Anterior cingulate cortex (tissue), 58 donors: ENCODE measurements at regions not wholly inside any gene's neighbourhood (a gene's known extent, or its start where the extent isn't known, plus 50 kb on each side); places are given as distances from the start of the nearest gene placed in this dataset.
A peak's percentile ranks its signal among the peaks of the same experiment; 100 is the strongest.
"Not testable (repeated sequence)": the region's sequence is repeated elsewhere in the genome, so short reads cannot be mapped to it uniquely, and the experiment has no call there.

Experiments used
- DNase-seq, 58 donors: peaks; one replicate each; lab custom pipeline; 2025; lab: John Stamatoyannopoulos, UW

DNA sequence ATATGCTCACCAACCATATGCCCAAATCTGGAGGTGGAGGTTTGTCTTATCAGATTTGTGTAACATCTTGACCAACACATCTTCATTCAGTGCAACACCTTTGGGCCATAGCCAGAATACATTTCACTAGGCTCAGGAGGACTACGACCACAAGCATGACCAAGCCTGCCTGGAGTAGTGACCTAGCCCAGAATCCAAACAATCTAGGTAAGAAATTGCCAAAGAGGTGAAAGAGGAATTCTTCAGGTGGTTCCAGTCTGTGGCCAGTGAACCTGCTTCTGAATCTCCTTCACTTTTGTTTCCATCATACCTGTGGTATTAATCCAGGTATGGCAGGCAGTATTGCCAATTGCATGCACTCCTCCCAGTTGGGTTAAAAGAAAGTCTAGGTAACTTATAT lies 112.8 kb upstream of the RAB18 start:
- no peak for DNase-seq

DNA sequence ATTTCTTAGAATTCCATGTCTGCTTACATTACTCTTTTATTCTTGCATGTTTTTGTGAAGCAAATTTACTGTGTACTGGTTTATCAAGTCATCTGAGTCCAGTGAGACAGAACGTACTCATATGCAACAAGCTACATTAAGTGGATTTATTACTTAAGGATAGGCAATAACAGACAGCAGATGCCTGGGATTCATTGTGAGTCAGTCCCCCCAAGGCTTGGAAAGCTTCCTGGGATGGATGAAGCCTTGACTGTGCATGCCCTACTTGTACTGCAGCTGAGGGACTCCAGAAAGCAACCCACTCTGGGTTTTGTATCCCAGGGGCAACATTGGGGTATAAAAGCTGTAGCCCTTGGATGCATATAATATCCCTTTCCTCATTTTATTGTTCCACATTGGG lies 113.4 kb upstream of the RAB18 start:
- no peak for DNase-seq

DNA sequence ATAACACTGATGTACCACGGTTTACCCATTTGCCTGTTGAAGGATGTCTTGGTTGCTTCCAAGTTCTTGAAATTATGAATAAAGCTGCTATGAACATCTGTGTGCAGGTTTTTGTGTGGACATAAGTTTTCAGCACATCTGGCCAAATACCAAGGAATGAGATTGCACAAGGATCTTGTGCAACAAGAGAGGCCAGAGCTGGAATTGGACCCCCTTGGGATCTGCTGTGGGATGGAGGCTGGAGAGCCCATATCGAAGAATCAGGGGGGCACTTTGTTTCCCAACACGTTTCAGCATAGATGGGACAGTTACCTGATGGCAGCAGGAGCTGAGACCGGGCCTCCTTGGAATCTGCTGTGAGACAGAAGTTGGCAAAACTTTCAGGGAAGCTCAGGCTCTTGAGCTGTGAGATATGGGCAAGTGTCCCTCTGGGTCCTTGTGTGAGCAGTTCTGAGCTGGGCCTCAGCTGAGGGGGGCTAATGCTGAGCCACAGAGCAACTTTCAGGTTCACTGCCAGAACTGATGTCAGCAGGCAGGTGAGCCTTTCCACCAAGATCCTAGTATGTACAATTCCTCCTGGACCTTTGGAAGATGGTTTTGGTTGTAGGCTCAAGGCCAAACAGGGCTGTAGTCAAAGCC lies 115.2 kb upstream of the RAB18 start:
- DNase-seq, result no peak

DNA sequence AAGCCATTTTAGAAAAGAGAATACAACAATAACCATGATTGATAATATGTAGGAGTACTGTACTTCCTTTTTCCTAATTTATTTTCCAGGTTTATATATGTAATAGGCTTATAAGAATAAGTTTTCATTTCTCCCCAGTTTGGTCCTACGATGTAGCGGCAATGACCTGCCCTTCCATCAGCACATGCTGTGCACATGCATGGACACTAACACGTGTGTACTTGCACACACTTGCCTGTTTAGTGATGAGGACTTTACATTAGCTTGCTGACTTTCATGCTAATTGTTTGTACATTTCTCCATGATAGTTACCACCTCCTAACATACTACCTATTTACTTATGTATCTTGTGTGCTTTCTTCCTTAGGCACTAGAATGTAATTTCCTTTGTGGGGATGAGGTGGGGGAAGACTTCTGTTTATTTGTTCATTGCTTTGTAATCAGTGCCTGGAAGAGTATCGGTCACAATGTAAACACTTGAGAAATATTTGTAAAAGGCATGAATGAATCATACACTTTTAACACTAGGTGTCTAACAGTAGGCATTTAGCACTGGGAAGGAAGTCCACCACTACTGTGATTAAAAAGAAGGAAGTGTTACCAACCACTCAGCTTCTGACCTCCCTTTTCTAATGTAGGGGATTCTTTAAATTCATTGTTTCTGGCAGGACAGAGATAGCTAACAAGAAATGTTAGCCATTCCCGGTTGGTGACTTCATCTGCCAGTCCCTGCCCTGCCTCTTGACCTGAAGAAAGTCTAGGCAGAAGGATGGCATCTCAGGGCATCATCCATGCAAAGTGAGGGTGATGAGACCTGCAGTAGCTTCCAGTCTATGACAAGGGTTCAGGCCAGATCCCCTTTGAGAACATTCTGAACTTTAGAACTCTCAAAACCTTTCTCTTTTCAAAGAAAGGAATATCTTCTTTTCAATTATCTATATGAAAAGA lies 120.2 kb upstream of the RAB18 start:
- DNase-seq, result no peak

DNA sequence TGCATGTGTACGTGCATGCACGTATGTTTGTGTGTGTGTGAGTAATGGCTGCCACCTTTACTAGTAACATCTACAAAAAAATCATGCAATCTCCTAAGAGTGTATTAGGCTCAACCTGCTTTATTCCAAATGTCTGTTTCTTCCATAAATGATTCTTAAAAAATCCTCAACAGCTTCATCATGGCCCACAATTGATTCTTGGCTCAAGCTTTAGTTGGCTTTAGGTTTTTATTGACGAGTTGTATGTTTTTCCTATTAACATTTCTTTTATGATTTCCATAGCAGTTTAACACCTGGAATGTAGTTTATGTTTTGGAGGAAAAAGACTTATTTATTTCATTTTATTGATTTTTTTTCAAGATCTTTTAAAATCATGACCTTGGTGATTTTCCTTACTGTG lies 121.9 kb upstream of the RAB18 start:
- no peak for DNase-seq

DNA sequence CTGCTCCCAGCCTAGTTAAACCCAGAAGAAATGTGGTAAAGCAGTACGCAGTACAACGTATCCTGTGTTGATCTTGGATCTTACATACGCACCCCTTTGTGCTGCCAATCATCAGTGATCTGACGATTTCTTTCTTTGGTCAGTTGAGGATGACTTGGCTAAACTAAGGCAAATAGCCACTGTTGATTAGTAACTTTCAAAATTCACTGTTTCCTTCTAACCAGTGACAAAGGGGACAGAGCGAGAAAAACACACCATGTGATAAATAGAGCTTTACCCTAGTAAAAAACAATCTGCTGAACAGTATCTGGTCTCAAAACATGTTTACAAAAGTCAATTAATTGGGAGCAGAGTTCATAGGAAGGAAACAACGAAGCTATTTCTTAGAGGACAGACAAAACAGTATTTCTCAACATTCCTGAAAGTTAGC lies 123.2 kb upstream of the RAB18 start:
- DNase-seq, result no peak

DNA sequence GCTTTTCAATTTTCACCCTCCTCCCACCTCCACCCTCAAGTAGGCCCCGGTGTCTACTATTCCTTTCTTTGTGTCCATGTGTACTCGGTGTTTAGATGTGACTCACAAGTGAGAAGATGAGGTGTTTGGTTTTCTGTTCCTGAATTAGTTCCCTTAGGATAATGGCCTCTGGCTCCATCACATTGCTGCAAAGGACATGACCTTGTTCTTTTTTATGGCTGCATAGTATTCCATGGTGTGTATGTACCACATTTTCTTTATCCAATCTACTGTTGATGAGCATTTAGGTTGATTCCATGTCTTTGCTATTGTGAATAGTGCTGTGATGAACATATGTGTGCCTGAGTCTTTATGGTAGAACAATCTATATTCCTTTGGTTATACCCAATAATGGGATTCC lies 125.1 kb upstream of the RAB18 start:
- not testable (repeated sequence) for DNase-seq

DNA sequence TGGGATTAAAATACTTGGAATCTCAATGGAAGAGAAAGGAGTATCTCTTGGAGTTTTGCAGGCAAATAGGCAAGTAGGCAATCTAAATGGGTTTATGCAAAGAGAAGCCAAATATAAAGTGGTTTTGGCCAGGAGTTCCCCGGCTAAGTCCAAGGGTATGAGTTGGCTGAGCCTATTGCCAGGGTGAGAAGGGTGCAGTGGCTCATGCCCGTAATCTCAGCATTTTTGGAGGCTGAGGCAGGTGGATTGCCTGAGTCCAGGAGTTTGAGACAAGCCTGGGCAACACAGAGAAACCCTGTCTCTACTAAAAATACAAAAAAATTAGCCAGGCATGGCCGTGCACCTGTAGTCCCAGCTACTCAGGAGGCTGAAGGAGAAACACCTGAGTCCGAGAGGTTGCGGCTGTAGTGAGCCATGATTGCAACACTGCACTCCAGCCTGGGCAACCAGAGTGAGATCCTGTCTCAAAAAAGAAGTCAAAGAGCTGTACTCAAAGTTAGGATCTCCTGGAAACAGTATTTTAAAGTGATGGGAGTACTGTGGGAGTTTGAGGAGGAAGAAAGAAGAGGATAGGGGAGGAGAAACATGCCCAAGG lies 130.4 kb upstream of the RAB18 start:
- no peak for DNase-seq

DNA sequence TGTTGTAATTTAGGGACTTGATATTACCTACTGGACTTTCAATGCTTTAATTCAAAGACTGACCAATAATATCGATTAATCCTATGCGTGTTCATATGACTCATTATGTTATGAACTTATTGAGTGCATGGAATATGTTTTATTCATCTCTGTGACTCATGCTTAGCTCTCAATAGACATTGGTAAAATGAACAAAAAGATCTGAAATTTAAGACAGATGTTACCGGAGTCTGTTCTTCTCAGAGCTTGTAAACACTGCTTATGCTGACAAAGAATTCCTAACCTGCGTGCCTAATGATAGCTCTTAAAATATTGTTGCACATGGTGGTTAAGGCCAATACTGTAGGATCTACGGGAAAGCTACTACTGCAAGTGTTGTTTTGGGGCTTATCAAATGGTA lies 131.5 kb upstream of the ACBD5 start:
- no peak for DNase-seq

DNA sequence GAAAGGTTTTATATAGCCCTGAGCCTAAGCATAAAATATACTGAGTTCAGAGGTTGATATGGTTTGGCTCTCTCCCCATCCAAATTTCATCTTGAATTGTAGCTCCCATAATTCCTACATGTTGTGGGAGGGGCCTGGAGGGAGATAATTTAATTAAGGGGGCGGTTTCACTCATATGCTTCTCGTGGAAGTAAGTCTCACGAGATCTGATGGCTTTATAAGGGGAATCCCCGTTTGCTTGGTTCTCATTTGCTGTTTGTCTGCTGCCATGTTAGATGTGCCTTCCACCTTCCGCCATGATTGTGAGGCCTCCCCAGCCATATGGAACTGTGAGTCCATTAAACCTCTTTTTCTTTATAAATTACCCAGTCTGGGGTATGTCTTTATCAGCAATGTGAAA lies 130.8 kb upstream of the ACBD5 start:
- not testable (repeated sequence) for DNase-seq

DNA sequence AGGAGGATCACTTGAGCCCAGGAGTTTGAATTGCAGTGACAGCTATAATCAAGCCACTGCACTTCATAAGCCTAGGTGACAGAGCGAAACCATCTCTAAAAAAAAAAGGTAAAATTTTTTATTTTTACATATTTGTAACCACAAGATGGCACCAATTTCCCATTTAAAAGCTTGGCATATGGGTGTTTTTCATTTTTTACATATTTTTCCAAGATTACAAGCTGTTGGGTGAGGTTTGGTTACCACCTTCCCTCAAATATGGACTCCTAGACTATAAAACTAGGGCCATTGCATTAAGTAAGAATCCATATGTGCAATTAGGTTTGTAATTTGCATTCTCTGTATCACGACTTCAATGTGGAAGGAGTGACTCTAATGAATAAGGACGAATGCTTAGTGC lies 129.3 kb upstream of the ACBD5 start:
- no peak for DNase-seq

DNA sequence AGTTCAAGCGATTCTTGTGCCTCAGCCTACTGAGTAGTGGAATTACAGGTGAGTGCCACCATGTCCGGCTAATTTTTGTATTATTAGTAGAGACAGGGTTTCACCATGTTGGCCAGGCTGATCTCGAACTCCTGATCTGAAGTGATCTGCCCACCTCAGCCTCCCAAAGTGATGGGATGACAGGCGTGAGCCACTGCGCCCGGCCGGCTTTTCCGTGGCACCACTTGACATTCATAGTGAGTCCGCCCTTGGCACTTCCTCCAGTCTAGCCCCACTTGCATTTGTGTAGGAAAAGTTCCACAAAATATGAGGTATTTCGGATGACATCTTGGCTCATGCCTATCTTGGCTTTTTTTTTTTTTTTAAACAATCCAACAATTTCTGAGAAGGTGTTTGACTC lies 128.1 kb upstream of the ACBD5 start:
- no peak for DNase-seq

DNA sequence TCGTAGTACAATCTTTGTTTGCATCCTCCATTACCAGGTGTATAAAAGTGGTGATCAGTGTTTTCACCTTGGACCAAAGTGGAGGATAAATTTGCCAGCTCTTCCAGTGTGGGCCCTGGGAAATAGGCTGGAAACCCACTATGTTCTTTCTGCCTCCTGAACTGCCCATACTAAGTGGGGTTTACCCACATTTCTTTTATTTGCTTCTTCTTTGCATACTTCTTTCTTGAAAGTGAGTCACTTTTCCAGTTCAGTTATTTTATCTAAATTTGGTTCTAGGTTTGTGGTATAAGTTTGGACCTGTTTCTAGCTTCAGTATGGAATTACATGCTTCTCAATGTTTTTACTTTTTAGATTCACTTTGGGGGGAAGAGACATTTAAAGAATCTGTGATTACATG lies 126.2 kb upstream of the ACBD5 start:
- no peak for DNase-seq

DNA sequence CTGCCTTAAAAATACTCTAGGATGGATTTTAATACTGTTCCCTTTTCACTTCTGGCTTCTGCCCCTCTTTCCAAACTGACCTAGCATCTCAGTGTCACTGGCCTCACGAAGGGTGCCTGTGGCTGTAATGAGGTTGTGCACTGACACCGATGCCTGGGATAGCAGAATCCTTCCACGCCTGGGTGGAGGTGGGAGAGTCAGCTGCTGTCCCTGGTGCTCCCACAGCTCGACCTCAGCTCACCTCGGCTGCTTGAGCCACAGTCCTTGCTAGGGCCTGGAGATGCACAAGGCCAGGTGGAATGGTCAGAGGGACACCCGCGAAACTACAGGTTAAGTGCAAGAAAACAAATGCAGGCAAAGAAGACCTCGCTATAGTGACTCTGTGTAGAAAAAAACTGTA lies 123.4 kb upstream of the ACBD5 start:
- no peak for DNase-seq

DNA sequence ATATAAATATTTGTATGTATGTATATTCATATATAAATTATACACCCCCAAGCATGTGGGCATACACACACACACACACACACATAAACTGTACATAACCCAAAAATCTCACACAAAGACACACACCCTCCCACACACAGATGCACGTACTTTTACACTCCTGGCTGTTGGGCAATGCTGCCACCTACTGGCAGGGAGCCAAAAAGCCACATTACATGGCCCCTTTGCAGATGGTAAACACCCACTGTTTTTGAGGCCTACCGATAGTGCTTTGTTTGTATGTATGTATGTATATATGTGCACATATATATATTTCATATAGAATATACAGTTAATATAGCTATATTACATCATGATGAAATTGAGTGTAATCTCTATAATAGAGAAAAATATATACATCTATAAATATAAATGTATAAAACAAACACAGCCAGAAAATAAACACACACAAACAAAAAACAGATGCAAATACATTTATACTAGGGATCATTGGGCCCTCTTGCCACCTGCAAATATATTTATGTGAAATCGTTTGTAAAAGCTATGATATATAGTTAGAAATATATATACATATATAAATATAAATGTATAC lies 120.1 kb upstream of the ACBD5 start:
- DNase-seq, result peak in 54 of 58 donors; percentile 4 to 81 (median 42)

DNA sequence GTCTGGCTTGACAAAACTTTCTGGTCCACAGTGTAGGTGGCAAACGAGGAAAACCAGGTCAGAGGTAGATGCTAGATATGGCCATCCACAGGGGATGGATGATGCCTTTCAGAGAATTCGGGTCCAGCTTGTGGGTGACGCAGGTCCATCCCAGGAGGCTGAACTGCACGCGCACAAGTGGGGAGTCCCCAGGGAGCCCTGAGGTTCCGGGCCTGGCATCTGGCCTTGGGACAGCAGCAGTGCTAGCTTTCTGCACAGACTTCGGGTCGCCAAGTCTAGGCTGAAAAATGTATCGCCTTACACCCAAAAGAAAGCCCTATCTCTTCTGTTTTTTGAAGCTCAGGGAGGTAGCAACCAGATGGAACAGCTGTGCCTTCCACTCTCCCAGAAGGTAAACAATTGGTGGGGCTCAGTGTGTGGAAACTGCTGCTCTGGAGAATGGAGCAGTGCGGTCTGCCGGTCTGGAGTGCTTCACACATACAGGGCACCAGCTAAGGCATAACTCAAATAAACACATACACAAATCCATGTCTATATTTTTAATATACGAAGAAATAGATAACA lies 119.3 kb upstream of the ACBD5 start:
- no peak for DNase-seq

DNA sequence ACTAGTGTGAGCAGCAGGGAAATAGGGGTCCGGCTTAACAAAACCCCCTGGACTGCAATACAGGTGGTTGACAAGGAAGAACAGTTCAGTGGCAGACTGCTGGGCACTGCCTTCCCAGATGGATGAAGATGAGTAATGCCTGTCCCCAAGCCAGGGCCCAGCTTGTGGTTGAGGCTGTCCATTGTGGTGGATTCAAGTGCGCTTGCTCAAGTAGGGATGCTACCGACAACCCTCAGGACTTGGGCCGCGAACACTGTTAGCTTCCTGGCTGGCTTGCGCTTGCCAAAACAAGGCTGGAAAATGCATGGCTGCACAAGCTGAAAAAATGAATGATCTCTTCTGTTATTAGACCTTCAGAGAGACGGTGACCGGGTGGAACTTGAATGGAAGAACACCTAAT lies 116.1 kb upstream of the ACBD5 start:
- DNase-seq, result no peak

DNA sequence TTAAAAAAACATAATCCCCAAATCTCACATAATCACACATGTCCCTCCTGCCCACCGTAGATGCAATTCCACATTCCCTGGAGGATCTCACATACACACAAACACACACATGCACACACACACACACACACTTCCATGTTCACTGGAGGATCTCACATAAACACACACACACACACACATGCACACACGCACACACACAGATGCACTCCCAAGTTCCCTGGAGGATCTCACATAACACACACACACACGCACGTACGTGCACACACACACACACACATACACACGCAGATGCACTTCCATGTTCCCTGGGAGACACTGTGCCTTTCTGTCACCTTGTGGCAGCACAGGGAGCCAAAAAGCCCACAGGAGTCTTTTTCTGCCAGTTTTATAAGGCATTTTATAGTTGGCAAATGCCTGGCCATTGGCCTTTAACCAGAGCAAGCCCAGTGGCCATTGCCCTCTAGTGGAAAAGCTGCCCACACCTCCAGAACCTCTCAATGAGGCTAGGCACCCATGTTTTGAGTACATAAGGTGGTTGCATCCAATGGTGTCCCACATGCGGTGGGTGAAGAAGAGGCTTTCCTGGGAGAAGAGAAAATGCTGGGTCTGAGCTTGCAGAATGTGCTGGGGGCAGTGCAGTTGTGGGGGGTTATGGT lies 115.4 kb upstream of the ACBD5 start:
- no peak for DNase-seq

DNA sequence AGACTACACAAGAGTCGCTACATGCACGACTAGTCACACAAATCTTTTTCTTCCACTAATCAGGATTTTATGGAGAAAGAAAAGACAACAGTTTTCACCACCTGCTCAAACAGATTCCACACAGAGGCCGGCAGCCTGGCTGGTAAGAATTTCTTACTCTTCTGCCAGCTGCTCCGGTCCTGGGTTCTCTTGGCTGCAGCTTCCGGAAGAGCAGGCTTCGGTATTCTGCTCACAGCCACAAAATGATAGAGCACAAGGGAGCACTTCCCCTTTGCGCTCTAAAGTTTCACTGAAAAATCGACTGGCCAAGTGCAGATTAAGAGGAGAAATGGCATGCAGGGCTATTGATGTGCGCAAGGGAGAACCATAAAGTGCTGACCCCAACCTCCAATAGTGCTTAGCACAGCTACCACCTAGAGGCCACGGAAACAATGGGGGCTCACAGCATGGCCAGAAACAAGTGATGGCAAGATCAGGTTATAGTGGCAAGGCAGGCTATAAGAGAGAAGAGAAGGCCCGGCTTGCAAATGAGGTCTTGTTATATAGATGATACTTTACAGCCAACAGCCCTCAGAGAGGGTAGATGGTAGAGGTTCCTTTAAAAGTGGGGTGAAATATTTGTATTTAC lies 114.2 kb upstream of the ACBD5 start:
- peak in 12 of 58 donors; percentile 2 to 30 (median 10) for DNase-seq

DNA sequence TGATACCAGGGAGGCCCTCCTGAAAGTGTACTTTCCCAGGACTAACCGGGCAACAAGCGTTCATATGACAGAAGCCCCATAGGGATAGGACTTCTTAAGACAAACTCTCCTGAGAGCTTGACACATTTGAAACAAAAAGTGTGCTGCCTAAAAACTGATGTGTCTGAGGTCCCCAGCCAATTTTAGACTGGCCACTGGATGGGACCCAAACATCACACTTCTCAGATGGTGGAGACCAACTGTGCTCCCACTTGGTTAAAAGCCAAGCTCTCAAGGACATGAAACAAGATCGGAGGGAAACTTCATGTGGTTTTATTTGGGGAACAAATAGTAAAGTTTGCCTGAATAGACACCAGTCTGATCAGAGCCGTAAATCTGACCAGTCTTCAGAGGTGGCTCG lies 113.5 kb upstream of the ACBD5 start:
- DNase-seq, result not testable (repeated sequence)
